GM23338 (cell line): ENCODE measurements at regions not wholly inside any gene's neighbourhood (a gene's known extent, or its start where the extent isn't known, plus 50 kb on each side); places are given as distances from the start of the nearest gene placed in this dataset.

Experiments
- ATAC-seq: fragments of 200-7000 bp; cut with Tn5 transposase; 3 replicates; pipeline ENCODE4 v1.9.1; 2020
- DNase-seq: peaks from one replicate; pipeline ENCODE4 v3.0.0-alpha.2; 2015; ENCODE audit warnings: low spot score
- H2AFZ ChIP-seq: fragments of 200-600 bp; sonication (generic); 2 replicates; pipeline ENCODE4 v1.8.0; 2016; ENCODE audit warnings: antibody characterized with exemption, mild to moderate bottlenecking, moderate library complexity
- H3F3A ChIP-seq: fragments of 200-600 bp; sonication (generic); replicated peaks from 2 replicates; pipeline ENCODE4 v1.8.0; 2017; ENCODE audit warnings: antibody characterized with exemption, mixed run types, low read depth
- H3K27ac ChIP-seq: fragments of 200-600 bp; sonication (generic); 2 replicates; pipeline ENCODE4 v1.6.1; 2016; ENCODE audit warnings: low read depth
- H3K27me3 ChIP-seq: fragments of 200-600 bp; sonication (generic); 2 replicates; pipeline ENCODE4 v1.8.0; 2016; ENCODE audit warnings: mild to moderate bottlenecking, mixed run types, moderate library complexity; ENCODE audit not compliant: insufficient read depth
- H3K36me3 ChIP-seq: fragments of 200-600 bp; sonication (generic); 2 replicates; pipeline ENCODE4 v1.8.0; 2016; ENCODE audit warnings: mild to moderate bottlenecking; ENCODE audit not compliant: insufficient read depth
- H3K4me1 ChIP-seq: fragments of 200-600 bp; sonication (generic); 2 replicates; pipeline ENCODE4 v1.8.0; 2016; ENCODE audit warnings: mild to moderate bottlenecking, moderate library complexity; ENCODE audit not compliant: insufficient read depth
- H3K4me2 ChIP-seq: fragments of 200-600 bp; sonication (generic); 2 replicates; pipeline ENCODE4 v1.7.1; 2017; ENCODE audit warnings: mixed run types
- H3K4me3 ChIP-seq: fragments of 200-600 bp; sonication (generic); 2 replicates; pipeline ENCODE4 v1.6.1; 2016; ENCODE audit warnings: mixed run types
- H3K79me2 ChIP-seq: fragments of 200-600 bp; sonication (generic); replicated peaks from 2 replicates; pipeline ENCODE4 v1.8.0; 2017; ENCODE audit warnings: mild to moderate bottlenecking; ENCODE audit not compliant: insufficient read depth
- H3K9me2 ChIP-seq: fragments of 200-600 bp; sonication (generic); 2 replicates; pipeline ENCODE4 v1.8.0; 2017; ENCODE audit not compliant: insufficient read depth
- H4K20me1 ChIP-seq: fragments of 200-600 bp; sonication (generic); replicated peaks from 2 replicates; pipeline ENCODE4 v1.8.0; 2017; ENCODE audit warnings: mild to moderate bottlenecking; ENCODE audit not compliant: insufficient read depth
- H3K27ac Mint-ChIP-seq: 2 replicates; pipeline ENCODE4 v1.8.0; 2020; ENCODE audit warnings: inconsistent platforms, mild to moderate bottlenecking, moderate library complexity, mixed read lengths
- H3K27me3 Mint-ChIP-seq: 3 replicates; pipeline ENCODE4 v1.8.0; 2022; ENCODE audit warnings: low read depth, mild to moderate bottlenecking, moderate library complexity, mixed read lengths, inconsistent platforms; ENCODE audit not compliant: insufficient read depth, poor library complexity
- H3K36me3 Mint-ChIP-seq: 3 replicates; pipeline ENCODE4 v1.8.0; 2021; ENCODE audit warnings: low read depth, mild to moderate bottlenecking, inconsistent platforms, moderate library complexity, mixed read lengths
- H3K4me1 Mint-ChIP-seq: 3 replicates; pipeline ENCODE4 v1.8.0; 2020; ENCODE audit warnings: mild to moderate bottlenecking, inconsistent platforms, mixed read lengths
- H3K4me3 Mint-ChIP-seq: 3 replicates; pipeline ENCODE4 v1.8.0; 2021; ENCODE audit warnings: moderate library complexity, mild to moderate bottlenecking, inconsistent platforms, mixed read lengths
- H3K9me3 Mint-ChIP-seq: 3 replicates; pipeline ENCODE4 v1.8.0; 2020; ENCODE audit warnings: moderate library complexity, mild to moderate bottlenecking, inconsistent platforms, mixed read lengths
- CREB1 ChIP-seq: fragments of 250-450 bp; sonication (Bioruptor Pico); IDR thresholded peaks from 2 replicates; pipeline ENCODE4 v1.5.0; 2020; ENCODE audit warnings: low read depth, mild to moderate bottlenecking, moderate library complexity
- EZH2 ChIP-seq: fragments of 200-600 bp; sonication (generic); IDR thresholded peaks from one replicate; pipeline ENCODE4 v1.8.0; 2017; ENCODE audit warnings: antibody characterized with exemption, mild to moderate bottlenecking, low read depth; ENCODE audit not compliant: unreplicated experiment
- EZH2phosphoT487 ChIP-seq: fragments of 200-600 bp; sonication (generic); IDR thresholded peaks from one replicate; pipeline ENCODE4 v1.8.1; 2018; ENCODE audit warnings: antibody characterized with exemption; ENCODE audit not compliant: unreplicated experiment
- JUNB ChIP-seq: IDR thresholded peaks from one replicate; pipeline ENCODE4 v1.6.1; 2016; ENCODE audit warnings: antibody characterized with exemption; ENCODE audit not compliant: unreplicated experiment
- NANOG ChIP-seq: IDR thresholded peaks from 2 replicates; pipeline ENCODE4 v1.6.1; 2016; ENCODE audit warnings: antibody characterized with exemption, borderline replicate concordance
- POLR2AphosphoS5 ChIP-seq: IDR thresholded peaks from 2 replicates; pipeline ENCODE4 v1.6.1; 2016; ENCODE audit warnings: antibody characterized with exemption, low read depth
- REST ChIP-seq: IDR thresholded peaks from one replicate; pipeline ENCODE4 v1.6.1; 2018; ENCODE audit warnings: antibody characterized with exemption; ENCODE audit not compliant: unreplicated experiment
- STAT1 ChIP-seq: IDR thresholded peaks from one replicate; pipeline ENCODE4 v1.6.1; 2016; ENCODE audit warnings: antibody characterized with exemption; ENCODE audit not compliant: unreplicated experiment
- ZNF114 ChIP-seq: fragments of 250-450 bp; sonication (Bioruptor Pico); IDR thresholded peaks from 2 replicates; pipeline ENCODE4 v1.5.0; 2020; ENCODE audit warnings: mild to moderate bottlenecking, moderate library complexity
- ZNF331 ChIP-seq: fragments of 250-450 bp; sonication (Bioruptor Pico); IDR thresholded peaks from 2 replicates; pipeline ENCODE4 v1.5.0; 2020; ENCODE audit warnings: low read depth, mild to moderate bottlenecking, moderate library complexity
- TF ChIP-seq, protein P1 (sequence below): IDR thresholded peaks from 2 replicates; pipeline ENCODE4 v1.6.1; 2016; ENCODE audit warnings: antibody characterized with exemption
- TF ChIP-seq, protein P2 (sequence below), 2 experiments: fragments of 200-600 bp in 1 of 2; sonication (generic) in 1 of 2; conservative IDR thresholded peaks; 2 replicates each; pipeline versions ENCODE4 v1.5.1 to v1.6.1; 2016 to 2017; ENCODE audit warnings: antibody characterized with exemption in 2 of 2, low read depth in 2 of 2, mild to moderate bottlenecking in 2 of 2, moderate library complexity in 1 of 2
- TF ChIP-seq, protein P3 (sequence below): fragments of 250-450 bp; sonication (Bioruptor Pico); IDR thresholded peaks from 2 replicates; pipeline ENCODE4 v1.5.0; 2020; ENCODE audit warnings: mild to moderate bottlenecking, moderate library complexity

DNA sequence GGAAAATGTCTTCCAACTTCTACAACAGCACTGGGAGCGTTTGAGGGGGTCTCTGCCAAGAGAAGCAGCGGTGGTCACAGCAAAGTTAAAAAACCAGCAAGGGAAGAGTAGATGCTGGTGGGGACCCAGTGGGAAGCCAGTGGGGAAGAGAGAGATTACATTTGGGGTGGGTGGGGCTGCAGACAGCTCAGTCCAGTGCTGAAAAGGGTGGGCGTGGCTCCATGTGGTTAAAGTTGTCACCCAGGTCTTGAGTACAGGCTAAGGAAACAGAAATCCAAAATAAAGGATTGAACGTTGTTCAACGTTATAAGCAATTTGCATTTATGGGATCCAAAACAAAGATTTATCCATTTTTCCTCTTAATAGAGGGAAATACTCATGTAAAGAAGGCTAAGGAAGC, 106.3 kb upstream of the LY86 start:
- H3K36me3 ChIP-seq = no peaks in the 10 kb centered on the region; the same call in 1 of the 2 replicates
- Mint-ChIP-seq H3K27me3 (no peaks in the 10 kb centered on the region), H3K4me1 (peaks cover 6% of the 10 kb centered on the region), H3K9me3 (peaks cover 8% of the 10 kb centered on the region; the same call in 1 of the 3 replicates), H3K27ac (no peak overlapping the region), H3K36me3 (no peaks in the 10 kb centered on the region), H3K4me3 (no peak overlapping the region)
- no peak overlapping the region for H2AFZ ChIP-seq
- H3K79me2 ChIP-seq = no peaks in the 10 kb centered on the region
- no peaks in the 10 kb centered on the region for H3K27me3 ChIP-seq
- H4K20me1 ChIP-seq = no peaks in the 10 kb centered on the region
- H3F3A ChIP-seq = no peaks in the 10 kb centered on the region
- H3K27ac ChIP-seq = no peak overlapping the region
- no peak overlapping the region for H3K4me2 ChIP-seq
- ATAC-seq (no peak), DNase-seq (no peak)
- no peak overlapping the region for H3K4me3 ChIP-seq
- peaks cover 4% of the 10 kb centered on the region; the same call in 1 of the 2 replicates for H3K9me2 ChIP-seq
- H3K4me1 ChIP-seq = peaks cover 7% of the 10 kb centered on the region; the same call in 1 of the 2 replicates
- TF ChIP-seq ZNF114 (no peak), POLR2AphosphoS5 (no peak), CREB1 (CRISPR knock-in tag) (no peak), STAT1 (no peak), REST (no peak), ZNF331 (no peak), JUNB (no peak), EZH2phosphoT487 (no peak), EZH2 (no peak), NANOG (no peak)
- TF ChIP-seq, protein P1, sequence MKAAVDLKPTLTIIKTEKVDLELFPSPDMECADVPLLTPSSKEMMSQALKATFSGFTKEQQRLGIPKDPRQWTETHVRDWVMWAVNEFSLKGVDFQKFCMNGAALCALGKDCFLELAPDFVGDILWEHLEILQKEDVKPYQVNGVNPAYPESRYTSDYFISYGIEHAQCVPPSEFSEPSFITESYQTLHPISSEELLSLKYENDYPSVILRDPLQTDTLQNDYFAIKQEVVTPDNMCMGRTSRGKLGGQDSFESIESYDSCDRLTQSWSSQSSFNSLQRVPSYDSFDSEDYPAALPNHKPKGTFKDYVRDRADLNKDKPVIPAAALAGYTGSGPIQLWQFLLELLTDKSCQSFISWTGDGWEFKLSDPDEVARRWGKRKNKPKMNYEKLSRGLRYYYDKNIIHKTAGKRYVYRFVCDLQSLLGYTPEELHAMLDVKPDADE = no peak
- TF ChIP-seq, protein P2, sequence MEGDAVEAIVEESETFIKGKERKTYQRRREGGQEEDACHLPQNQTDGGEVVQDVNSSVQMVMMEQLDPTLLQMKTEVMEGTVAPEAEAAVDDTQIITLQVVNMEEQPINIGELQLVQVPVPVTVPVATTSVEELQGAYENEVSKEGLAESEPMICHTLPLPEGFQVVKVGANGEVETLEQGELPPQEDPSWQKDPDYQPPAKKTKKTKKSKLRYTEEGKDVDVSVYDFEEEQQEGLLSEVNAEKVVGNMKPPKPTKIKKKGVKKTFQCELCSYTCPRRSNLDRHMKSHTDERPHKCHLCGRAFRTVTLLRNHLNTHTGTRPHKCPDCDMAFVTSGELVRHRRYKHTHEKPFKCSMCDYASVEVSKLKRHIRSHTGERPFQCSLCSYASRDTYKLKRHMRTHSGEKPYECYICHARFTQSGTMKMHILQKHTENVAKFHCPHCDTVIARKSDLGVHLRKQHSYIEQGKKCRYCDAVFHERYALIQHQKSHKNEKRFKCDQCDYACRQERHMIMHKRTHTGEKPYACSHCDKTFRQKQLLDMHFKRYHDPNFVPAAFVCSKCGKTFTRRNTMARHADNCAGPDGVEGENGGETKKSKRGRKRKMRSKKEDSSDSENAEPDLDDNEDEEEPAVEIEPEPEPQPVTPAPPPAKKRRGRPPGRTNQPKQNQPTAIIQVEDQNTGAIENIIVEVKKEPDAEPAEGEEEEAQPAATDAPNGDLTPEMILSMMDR (conservative IDR thresholded peaks at IDR 0.05; ENCODE audit: low read depth in 2 of 2) = no peak
- TF ChIP-seq, protein P3, sequence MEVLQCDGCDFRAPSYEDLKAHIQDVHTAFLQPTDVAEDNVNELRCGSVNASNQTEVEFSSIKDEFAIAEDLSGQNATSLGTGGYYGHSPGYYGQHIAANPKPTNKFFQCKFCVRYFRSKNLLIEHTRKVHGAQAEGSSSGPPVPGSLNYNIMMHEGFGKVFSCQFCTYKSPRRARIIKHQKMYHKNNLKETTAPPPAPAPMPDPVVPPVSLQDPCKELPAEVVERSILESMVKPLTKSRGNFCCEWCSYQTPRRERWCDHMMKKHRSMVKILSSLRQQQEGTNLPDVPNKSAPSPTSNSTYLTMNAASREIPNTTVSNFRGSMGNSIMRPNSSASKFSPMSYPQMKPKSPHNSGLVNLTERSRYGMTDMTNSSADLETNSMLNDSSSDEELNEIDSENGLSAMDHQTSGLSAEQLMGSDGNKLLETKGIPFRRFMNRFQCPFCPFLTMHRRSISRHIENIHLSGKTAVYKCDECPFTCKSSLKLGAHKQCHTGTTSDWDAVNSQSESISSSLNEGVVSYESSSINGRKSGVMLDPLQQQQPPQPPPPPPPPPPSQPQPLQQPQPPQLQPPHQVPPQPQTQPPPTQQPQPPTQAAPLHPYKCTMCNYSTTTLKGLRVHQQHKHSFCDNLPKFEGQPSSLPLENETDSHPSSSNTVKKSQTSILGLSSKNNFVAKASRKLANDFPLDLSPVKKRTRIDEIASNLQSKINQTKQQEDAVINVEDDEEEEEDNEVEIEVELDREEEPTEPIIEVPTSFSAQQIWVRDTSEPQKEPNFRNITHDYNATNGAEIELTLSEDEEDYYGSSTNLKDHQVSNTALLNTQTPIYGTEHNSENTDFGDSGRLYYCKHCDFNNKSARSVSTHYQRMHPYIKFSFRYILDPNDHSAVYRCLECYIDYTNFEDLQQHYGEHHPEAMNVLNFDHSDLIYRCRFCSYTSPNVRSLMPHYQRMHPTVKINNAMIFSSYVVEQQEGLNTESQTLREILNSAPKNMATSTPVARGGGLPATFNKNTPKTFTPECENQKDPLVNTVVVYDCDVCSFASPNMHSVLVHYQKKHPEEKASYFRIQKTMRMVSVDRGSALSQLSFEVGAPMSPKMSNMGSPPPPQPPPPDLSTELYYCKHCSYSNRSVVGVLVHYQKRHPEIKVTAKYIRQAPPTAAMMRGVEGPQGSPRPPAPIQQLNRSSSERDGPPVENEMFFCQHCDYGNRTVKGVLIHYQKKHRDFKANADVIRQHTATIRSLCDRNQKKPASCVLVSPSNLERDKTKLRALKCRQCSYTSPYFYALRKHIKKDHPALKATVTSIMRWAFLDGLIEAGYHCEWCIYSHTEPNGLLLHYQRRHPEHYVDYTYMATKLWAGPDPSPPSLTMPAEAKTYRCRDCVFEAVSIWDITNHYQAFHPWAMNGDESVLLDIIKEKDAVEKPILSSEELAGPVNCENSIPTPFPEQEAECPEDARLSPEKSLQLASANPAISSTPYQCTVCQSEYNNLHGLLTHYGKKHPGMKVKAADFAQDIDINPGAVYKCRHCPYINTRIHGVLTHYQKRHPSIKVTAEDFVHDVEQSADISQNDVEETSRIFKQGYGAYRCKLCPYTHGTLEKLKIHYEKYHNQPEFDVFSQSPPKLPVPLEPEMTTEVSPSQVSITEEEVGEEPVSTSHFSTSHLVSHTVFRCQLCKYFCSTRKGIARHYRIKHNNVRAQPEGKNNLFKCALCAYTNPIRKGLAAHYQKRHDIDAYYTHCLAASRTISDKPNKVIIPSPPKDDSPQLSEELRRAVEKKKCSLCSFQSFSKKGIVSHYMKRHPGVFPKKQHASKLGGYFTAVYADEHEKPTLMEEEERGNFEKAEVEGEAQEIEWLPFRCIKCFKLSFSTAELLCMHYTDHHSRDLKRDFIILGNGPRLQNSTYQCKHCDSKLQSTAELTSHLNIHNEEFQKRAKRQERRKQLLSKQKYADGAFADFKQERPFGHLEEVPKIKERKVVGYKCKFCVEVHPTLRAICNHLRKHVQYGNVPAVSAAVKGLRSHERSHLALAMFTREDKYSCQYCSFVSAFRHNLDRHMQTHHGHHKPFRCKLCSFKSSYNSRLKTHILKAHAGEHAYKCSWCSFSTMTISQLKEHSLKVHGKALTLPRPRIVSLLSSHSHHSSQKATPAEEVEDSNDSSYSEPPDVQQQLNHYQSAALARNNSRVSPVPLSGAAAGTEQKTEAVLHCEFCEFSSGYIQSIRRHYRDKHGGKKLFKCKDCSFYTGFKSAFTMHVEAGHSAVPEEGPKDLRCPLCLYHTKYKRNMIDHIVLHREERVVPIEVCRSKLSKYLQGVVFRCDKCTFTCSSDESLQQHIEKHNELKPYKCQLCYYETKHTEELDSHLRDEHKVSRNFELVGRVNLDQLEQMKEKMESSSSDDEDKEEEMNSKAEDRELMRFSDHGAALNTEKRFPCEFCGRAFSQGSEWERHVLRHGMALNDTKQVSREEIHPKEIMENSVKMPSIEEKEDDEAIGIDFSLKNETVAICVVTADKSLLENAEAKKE (CRISPR knock-in tag) = no peak
